NCI-H2029 treated with DMSO at 0.1 percent for 48 hours (cell line): ENCODE measurements at regions not wholly inside any gene's neighbourhood (a gene's known extent, or its start where the extent isn't known, plus 50 kb on each side); places are given as distances from the start of the nearest gene placed in this dataset.
"Not testable (repeated sequence)": the region's sequence is repeated elsewhere in the genome, so short reads cannot be mapped to it uniquely, and the experiment has no call there.

Experiments
- DNase-seq: peaks from one replicate; lab custom pipeline; 2025; lab: John Stamatoyannopoulos, UW

GRCh38 chr7:79778786-79779770 is 325.6 kb upstream of the MAGI2 start:
- DNase-seq, result no peak

- DNase-seq, result no peak
Measured at GRCh38 chr7:79775911-79776310, 322.4 kb upstream of the MAGI2 start.

- no peak for DNase-seq
Measured at GRCh38 chr7:79774150-79774549, 320.7 kb upstream of the MAGI2 start.

GRCh38 chr7:79770970-79771369 is 317.5 kb upstream of the MAGI2 start:
- no peak for DNase-seq

GRCh38 chr7:79770063-79770462 is 316.6 kb upstream of the MAGI2 start:
- DNase-seq, result no peak

- not testable (repeated sequence) for DNase-seq
Measured at GRCh38 chr7:79767876-79768560, 314.6 kb upstream of the MAGI2 start.

GRCh38 chr7:79767192-79767591 is 313.7 kb upstream of the MAGI2 start:
- DNase-seq, result not testable (repeated sequence)

- DNase-seq, result no peak
Measured at GRCh38 chr7:79761876-79762429, 308.5 kb upstream of the MAGI2 start.

- not testable (repeated sequence) for DNase-seq
Measured at GRCh38 chr7:79750941-79751340, 297.5 kb upstream of the MAGI2 start.

GRCh38 chr7:79749856-79750255 is 296.4 kb upstream of the MAGI2 start:
- DNase-seq, result no peak

GRCh38 chr7:79741684-79742083 is 288.2 kb upstream of the MAGI2 start:
- no peak for DNase-seq

- DNase-seq, result no peak
Measured at GRCh38 chr7:79740076-79740475, 286.6 kb upstream of the MAGI2 start.

GRCh38 chr7:79739036-79739709 is 285.7 kb upstream of the MAGI2 start:
- not testable (repeated sequence) for DNase-seq

GRCh38 chr7:79736418-79736817 is 283.0 kb upstream of the MAGI2 start:
- no peak for DNase-seq

- DNase-seq, result no peak
Measured at GRCh38 chr7:79735012-79735411, 281.5 kb upstream of the MAGI2 start.

- DNase-seq, result no peak
Measured at GRCh38 chr7:79734181-79734580, 280.7 kb upstream of the MAGI2 start.

- DNase-seq, result no peak
Measured at GRCh38 chr7:79732535-79732934, 279.1 kb upstream of the MAGI2 start.

GRCh38 chr7:79730971-79731370 is 277.5 kb upstream of the MAGI2 start:
- no peak for DNase-seq

GRCh38 chr7:79723833-79724618 is 270.6 kb upstream of the MAGI2 start:
- no peak for DNase-seq

GRCh38 chr7:79722217-79722616 is 268.8 kb upstream of the MAGI2 start:
- no peak for DNase-seq

GRCh38 chr7:79719216-79719615 is 265.7 kb upstream of the MAGI2 start:
- DNase-seq, result no peak
